GM12878 (cell line): ENCODE measurements at regions not wholly inside any gene's neighbourhood (a gene's known extent, or its start where the extent isn't known, plus 50 kb on each side); places are given as distances from the start of the nearest gene placed in this dataset.
"Not testable (repeated sequence)": the region's sequence is repeated elsewhere in the genome, so short reads cannot be mapped to it uniquely, and the experiment has no call there.

ENCODE experiments used
- ATAC-seq: fragments of 200-7000 bp; cut with Tn5 transposase; 3 replicates; pipeline ENCODE4 v1.9.1; 2020; ENCODE audit warnings: mild to moderate bottlenecking, moderate library complexity
- BruUV-seq: library from RNA; stranded (reverse); fragments of 400-500 nt; replicated peaks from 2 replicates; lab custom pipeline; 2021; lab: Mats Ljungman, UMichigan
- CTCF ChIA-PET: fragments of 300-600 bp; sonication (Branson Sonifier 250); formaldehyde crosslinking; extraction: SDS; loops from one replicate; lab custom pipeline; 2021; ENCODE audit warnings: inconsistent platforms; lab: Yijun Ruan, JAX
- POLR2A ChIA-PET: fragments of 350-600 bp; formaldehyde crosslinking; extraction: SDS; loops from one replicate; lab custom pipeline; 2021; ENCODE audit warnings: inconsistent platforms; lab: Charles Lee
- RAD21 ChIA-PET: fragments of 300-600 bp; sonication (Branson Sonifier 250); formaldehyde crosslinking; loops from one replicate; lab custom pipeline; 2023; ENCODE audit warnings: antibody characterized with exemption; ENCODE audit not compliant: unreplicated experiment; lab: Charles Lee
- SMC1A ChIA-PET: fragments of 300-600 bp; sonication (Branson Sonifier 250); formaldehyde crosslinking; loops from one replicate; lab custom pipeline; 2023; ENCODE audit not compliant: unreplicated experiment, uncharacterized antibody; lab: Charles Lee
- DNase-seq: peaks from one replicate; pipeline ENCODE4 v3.0.0-alpha.2; 2011; ENCODE audit warnings: low read depth, low spot score
- FAIRE-seq: peaks from 3 replicates; lab custom pipeline; 2011; peaks lifted over from hg19 to GRCh38; lab: Jason Lieb, UNC
- H2AFZ ChIP-seq: 2 replicates; pipeline ENCODE4 v1.6.0; 2011; ENCODE audit warnings: low read depth, low read length, control low read depth; ENCODE audit not compliant: control insufficient read depth
- H3K27ac ChIP-seq: 2 replicates; pipeline ENCODE4 v1.5.1; 2011; ENCODE audit warnings: control low read depth; ENCODE audit not compliant: control insufficient read depth, insufficient read depth
- H3K27me3 ChIP-seq, 2 experiments: replicated peaks in 1 of 2; 2 replicates each; pipeline versions ENCODE4 v1.6.0 to v1.6.1; 2011; ENCODE audit warnings: low read length in 1 of 2; ENCODE audit not compliant: control insufficient read depth in 2 of 2, insufficient read depth in 2 of 2
- H3K36me3 ChIP-seq, 2 experiments: 2 replicates each; pipeline ENCODE4 v1.5.1; 2011; ENCODE audit warnings: low read length in 1 of 2; ENCODE audit not compliant: control insufficient read depth in 2 of 2, insufficient read depth in 2 of 2
- H3K4me1 ChIP-seq: 2 replicates; pipeline ENCODE4 v1.6.1; 2011; ENCODE audit warnings: mild to moderate bottlenecking, low read length, moderate library complexity, mixed read lengths; ENCODE audit not compliant: control insufficient read depth, insufficient read depth
- H3K4me2 ChIP-seq: 2 replicates; pipeline ENCODE4 v1.6.0; 2011; ENCODE audit warnings: control low read depth; ENCODE audit not compliant: control insufficient read depth, insufficient read depth
- H3K4me3 ChIP-seq: fragments of 200-600 bp; sonication (generic); 2 replicates; pipeline ENCODE4 v1.5.1; 2016
- H3K79me2 ChIP-seq: 2 replicates; pipeline ENCODE4 v1.6.0; 2011; ENCODE audit warnings: low read length; ENCODE audit not compliant: control insufficient read depth, insufficient read depth
- H3K9ac ChIP-seq: 2 replicates; pipeline ENCODE4 v1.8.0; 2011; ENCODE audit warnings: low read length, control low read depth, mixed read lengths; ENCODE audit not compliant: control insufficient read depth, insufficient read depth
- H3K9me3 ChIP-seq: replicated peaks from 3 replicates; pipeline ENCODE4 v1.5.1; 2011; ENCODE audit warnings: mild to moderate bottlenecking, low read length; ENCODE audit not compliant: control insufficient read depth, insufficient read depth
- H4K20me1 ChIP-seq: 2 replicates; pipeline ENCODE4 v1.6.0; 2011; ENCODE audit not compliant: control insufficient read depth, insufficient read depth
- WGBS: methylation state at CpG from one replicate; pipeline ENCODE4 v1.1.6; 2016; ENCODE audit warnings: low lambda C conversion rate; ENCODE audit not compliant: insufficient replicate concordance, insufficient coverage; ENCODE audit errors: missing lambda C conversion rate; 5-methylcytosine and 5-hydroxymethylcytosine counted together
- in situ Hi-C: fragments of 300-500 bp; cut with MboI; formaldehyde crosslinking; loops from 9 replicates; pipeline ENCODE4 v1.14.3; 2018; ENCODE audit warnings: mixed read lengths
- intact Hi-C: fragments of 100-400 bp; cut with micrococcal nuclease; formaldehyde crosslinking; loops from one replicate; pipeline ENCODE4 v1.14.2; 2022; ENCODE audit not compliant: unreplicated experiment

GRCh38 chrY:26648240-26648639, 1026.3 kb downstream of the CDY1 start:
- in situ Hi-C loops, H4K20me1 ChIP-seq, FAIRE-seq, H3K27me3 ChIP-seq, H3K9me3 ChIP-seq, RAD21 ChIA-PET, SMC1A ChIA-PET, H3K4me3 ChIP-seq, ATAC-seq, POLR2A ChIA-PET, H3K36me3 ChIP-seq, H2AFZ ChIP-seq, H3K27ac ChIP-seq, H3K4me1 ChIP-seq, BruUV-seq, intact Hi-C loops, H3K9ac ChIP-seq, CTCF ChIA-PET, DNase-seq, H3K4me2 ChIP-seq, H3K79me2 ChIP-seq: not testable (repeated sequence)
- no CpG with 5 or more reads among the region's 6 CpGs for WGBS

DNA sequence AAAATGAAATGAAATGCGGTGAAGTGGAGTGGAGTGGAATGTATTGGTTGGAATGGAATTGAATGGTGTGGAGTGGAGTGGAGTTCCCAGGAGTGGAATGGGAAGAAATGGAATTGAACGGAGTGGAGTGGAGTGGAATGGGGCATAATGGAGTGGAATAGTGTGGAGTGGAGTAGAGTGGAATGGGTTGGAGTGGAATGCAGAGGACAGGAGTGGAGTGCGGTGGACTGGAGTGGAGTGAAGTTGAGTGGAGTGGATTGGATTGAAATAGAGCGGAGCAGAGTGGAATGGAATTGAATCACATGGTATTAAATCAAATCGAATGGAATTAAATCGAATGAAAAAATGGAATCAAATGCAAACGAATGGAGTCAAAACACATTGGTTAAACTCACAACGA, 1042.3 kb downstream of the CDY1 start:
- H3K9ac ChIP-seq, FAIRE-seq: not testable (repeated sequence)

DNA sequence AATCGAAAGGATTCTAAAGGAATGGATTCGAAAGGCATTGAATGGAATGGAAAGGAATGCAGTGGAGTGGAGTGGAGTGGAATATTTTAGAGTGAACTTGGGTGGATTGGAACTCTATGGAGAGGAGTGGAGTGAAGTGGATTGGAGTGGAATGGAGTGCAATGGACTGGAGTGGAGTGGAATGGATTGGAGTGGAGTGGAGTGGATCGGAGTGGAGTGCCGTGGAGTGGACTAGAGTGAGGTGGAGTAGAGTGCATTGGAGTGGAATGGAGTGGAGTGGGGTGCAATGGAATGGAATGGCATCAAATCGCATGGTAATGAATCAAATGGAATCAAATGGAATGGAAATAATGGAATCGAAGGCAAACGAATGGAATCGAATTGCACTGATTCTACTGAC, 1044.8 kb downstream of the CDY1 start:
- in situ Hi-C loops, H3K79me2 ChIP-seq, H3K9me3 ChIP-seq, H2AFZ ChIP-seq, intact Hi-C loops, H4K20me1 ChIP-seq, RAD21 ChIA-PET, BruUV-seq, ATAC-seq, H3K4me1 ChIP-seq, H3K27ac ChIP-seq, H3K9ac ChIP-seq, FAIRE-seq, DNase-seq, H3K36me3 ChIP-seq, H3K4me2 ChIP-seq, POLR2A ChIA-PET, H3K4me3 ChIP-seq, CTCF ChIA-PET, SMC1A ChIA-PET, H3K27me3 ChIP-seq: not testable (repeated sequence)
- no CpG with 5 or more reads among the region's 8 CpGs for WGBS

More for the DNA sequence above, 1042.3 kb downstream of the CDY1 start:
- H3K27ac ChIP-seq, H3K4me1 ChIP-seq, in situ Hi-C loops, intact Hi-C loops, POLR2A ChIA-PET, RAD21 ChIA-PET, H3K4me3 ChIP-seq, H3K27me3 ChIP-seq, H3K4me2 ChIP-seq, DNase-seq, BruUV-seq, CTCF ChIA-PET, ATAC-seq, H3K9me3 ChIP-seq, H3K79me2 ChIP-seq, H3K36me3 ChIP-seq, SMC1A ChIA-PET, H4K20me1 ChIP-seq, H2AFZ ChIP-seq: not testable (repeated sequence)
- WGBS, result no CpG with 5 or more reads among the region's 8 CpGs
